Inflammatory macrophage treated with lipopolysaccharide for 4 hours (primary cell): ENCODE measurements at regions not wholly inside any gene's neighbourhood (a gene's known extent, or its start where the extent isn't known, plus 50 kb on each side); places are given as distances from the start of the nearest gene placed in this dataset.
"Not testable (repeated sequence)": the region's sequence is repeated elsewhere in the genome, so short reads cannot be mapped to it uniquely, and the experiment has no call there.

Experiments
- DNase-seq: peaks from one replicate; pipeline ENCODE4 v3.0.0-alpha.2; 2020

DNA sequence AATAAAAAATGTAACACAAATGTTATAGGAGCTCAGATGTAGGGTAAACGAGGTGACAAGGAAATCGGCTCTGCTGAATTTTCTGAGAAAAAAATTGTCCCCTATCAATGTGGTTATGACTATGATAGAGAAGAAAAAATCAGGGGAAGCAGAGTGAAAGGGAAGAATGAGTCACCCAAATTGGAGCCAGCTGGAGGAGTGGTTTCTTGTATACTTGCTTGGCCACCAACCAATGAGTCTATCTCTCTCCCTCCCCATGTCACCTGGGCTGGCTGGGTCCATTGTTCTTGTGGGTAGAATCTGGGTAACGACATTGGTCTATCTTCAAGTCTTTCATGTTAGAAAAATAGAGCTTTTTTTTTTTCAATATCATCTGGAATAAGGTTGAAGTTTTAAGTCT is 196.6 kb upstream of the FLRT2 start:
- DNase-seq: no peak

DNA sequence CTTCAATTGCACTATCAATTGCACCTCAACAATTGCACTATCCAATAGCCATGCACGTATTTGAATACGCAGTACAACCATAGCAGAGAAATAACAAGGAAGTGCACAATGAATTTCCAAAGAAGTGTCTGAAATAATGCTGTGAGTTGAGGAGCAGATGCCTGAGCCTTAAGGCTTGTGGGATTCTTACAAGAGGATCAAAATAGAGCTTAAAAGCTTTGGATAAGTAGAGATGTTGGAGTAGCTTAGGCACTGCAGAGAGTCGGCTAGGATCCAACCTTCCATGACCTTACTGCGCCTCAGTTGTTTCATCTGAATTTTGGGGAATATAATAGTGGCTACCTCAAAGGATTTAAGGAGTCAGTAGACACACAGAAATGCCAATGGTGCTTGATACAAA is 196.1 kb upstream of the FLRT2 start:
- no peak for DNase-seq

DNA sequence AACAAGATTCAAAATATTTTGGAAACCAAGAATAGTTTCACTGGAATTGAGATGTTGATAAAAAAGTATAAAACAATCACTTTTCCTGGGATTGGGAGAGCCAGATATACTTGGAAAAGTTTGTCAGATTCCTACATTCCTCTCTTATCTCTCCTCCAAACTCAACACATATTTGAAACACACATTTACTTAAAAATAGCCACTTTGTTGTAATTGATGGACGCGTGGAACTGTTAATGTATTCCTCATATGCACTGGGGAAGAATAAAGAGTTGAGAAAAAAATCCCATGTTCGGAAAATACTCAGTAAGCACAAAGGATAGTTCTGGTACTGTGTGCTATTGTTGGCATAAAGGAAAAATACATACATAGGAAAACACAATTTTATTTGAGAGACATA is 195.6 kb upstream of the FLRT2 start:
- no peak for DNase-seq

DNA sequence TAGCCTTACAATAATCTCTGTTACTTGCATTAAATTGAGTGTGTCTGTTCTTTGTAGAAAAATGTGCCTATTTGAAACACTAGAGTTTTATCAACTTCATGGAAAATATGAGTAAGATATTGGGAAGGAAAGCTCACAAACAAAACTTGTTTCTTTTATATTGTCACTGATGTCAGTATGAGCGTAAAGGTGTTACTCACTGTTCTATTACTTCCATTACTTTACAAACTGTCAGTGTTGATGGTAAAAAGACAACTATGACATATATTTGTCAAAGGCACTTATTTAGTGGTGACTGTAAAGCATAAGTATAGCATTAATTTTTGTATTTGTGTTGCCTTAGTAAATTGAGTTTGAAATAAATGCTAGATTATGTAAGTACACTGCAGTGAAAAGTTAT is 193.7 kb upstream of the FLRT2 start:
- DNase-seq: no peak

- DNase-seq: no peak
Measured at GRCh38 chr14:85336817-85337216, 193.1 kb upstream of the FLRT2 start.

- no peak for DNase-seq
Measured at GRCh38 chr14:85338895-85339294, 191.0 kb upstream of the FLRT2 start.

DNA sequence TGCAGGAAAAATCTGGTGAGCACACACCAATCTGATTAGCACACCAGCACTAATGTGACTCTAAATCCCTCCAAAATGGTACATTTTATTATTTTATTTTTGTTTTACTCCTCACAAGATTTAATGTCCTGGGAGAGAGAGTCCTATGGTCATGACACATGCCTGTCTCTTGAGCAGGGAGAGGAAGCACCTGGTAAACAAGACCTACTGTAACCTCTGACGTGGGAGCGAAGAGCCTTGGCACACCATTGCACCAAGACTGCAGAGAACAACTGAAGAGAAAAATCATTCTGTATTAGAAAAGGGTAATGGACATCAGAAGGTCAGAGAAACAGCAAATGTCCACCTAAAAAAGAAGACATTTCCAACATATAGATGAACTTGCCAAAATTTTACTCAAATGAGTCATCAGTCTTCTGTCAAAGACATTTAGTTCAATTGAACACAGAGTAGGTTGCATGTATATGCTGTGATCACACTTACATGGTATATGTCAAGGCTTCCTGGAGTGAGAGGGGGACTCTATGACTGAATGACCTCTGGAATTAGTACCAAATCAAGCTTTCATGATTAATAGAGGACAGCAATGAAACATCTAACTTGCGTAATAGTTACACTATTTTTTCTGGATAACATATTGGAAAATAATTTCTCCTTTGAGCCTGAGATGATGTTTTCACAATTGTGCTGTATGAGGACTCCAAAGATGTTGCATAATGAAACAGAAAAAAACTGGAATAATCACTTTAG is 186.9 kb upstream of the FLRT2 start:
- no peak for DNase-seq

- no peak for DNase-seq
Measured at GRCh38 chr14:85344171-85344570, 185.8 kb upstream of the FLRT2 start.

- DNase-seq: no peak
Measured at GRCh38 chr14:85344847-85345570, 184.9 kb upstream of the FLRT2 start.

GRCh38 chr14:85350667-85351066 is 179.3 kb upstream of the FLRT2 start:
- no peak for DNase-seq

GRCh38 chr14:85352588-85352987 is 177.4 kb upstream of the FLRT2 start:
- not testable (repeated sequence) for DNase-seq

- no peak for DNase-seq
Measured at GRCh38 chr14:85357120-85357519, 172.8 kb upstream of the FLRT2 start.

GRCh38 chr14:85358136-85358785 is 171.7 kb upstream of the FLRT2 start:
- DNase-seq: no peak

DNA sequence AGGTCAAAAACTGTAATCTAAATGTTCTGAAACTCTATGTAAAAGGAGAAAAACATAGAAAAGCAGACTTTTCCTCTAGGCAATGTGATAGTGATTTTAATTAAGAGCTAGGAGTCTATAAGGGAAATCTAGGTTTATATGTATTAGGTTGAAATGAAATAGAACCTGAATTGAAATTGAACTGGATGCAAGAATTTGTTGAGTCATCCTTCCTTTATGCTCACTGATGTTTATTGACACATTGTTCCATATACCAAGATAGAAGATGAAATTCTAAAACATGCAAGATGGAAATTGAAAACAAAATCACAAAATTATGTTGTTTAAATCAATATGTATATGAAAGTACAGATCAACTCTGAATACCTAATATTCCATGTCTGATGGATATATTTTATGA is 170.4 kb upstream of the FLRT2 start:
- no peak for DNase-seq

GRCh38 chr14:85363358-85363757 is 166.6 kb upstream of the FLRT2 start:
- no peak for DNase-seq

DNA sequence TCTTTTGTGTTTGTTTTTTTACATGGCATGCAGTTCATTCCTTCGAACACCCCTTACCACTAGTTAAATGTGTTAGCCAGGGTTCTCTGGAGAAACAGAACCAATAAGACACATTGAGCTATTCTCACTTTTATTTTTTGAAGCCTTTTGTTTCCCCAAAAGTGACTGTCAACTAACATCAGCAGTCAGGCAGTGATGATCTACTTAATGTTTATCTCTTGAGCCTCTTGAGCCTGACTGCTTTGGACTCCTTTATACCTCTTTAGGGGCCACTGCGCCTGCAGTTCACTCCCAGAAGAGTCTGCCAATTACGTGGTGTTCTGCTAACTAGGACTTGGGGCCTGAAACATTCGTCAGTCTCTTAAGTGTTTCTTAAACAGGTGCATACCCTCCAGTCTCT is 163.7 kb upstream of the FLRT2 start:
- DNase-seq: no peak

DNA sequence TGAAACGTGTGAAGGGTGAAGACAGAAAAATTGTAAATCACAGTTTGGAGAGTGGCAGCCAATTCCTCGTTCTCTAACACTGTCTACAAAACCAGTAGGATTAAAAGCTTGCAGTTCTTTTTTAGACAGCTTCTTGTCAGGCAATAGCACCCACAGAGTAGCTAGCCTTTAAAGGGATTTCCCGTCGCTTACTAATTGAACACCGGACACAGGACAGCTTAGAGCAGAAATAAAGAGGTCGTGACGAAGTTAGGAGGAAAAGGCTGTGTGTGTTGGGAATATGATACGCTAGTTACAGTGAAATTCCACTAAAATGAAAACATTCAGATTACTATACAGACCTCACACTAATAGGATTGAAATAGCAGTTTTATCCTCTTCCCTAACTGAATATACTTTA is 149.1 kb upstream of the FLRT2 start:
- DNase-seq: no peak

DNA sequence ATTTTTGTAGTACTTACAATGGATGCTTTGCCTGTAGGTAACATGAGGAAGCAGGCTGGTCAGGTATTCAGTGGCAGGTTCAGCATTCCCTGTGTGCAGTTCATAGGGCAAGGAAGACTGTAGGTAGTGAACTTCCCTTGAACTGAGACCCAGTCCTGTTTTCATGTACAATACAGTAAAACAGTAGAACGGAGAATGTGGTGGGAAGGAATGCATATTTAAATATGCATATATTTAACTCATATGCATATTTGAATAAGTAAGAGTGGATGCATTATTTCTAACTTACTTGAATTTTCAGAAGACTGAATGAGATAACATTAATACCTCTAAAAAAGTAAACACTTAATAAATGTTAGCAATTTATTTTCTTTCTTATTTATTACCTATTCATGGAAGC is 147.6 kb upstream of the FLRT2 start:
- DNase-seq: no peak

GRCh38 chr14:85387181-85387580 is 142.8 kb upstream of the FLRT2 start:
- DNase-seq: no peak

- no peak for DNase-seq
Measured at GRCh38 chr14:85390236-85390635, 139.7 kb upstream of the FLRT2 start.

- DNase-seq: no peak
Measured at GRCh38 chr14:85391455-85391854, 138.5 kb upstream of the FLRT2 start.

GRCh38 chr14:85391892-85392291 is 138.1 kb upstream of the FLRT2 start:
- no peak for DNase-seq

- DNase-seq: no peak
Measured at GRCh38 chr14:85399186-85399585, 130.8 kb upstream of the FLRT2 start.

DNA sequence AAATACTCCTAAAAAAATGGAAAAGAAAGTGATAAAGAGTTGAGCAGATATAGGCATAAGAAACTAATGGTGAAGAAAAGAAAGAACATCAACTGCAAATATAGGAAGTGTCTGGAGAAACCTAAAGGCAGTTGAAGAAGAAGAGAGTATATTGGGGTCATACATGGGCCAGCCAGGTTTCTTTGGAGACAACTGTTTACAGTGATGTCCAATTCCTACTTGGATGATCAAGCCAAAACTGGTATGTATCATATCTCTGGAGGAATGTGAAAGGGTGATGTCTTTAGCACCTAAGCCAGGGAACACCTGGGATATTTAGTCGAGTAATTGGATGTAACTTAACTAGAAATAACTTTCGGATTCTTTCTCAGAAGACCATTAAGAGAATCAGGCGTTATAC is 129.3 kb upstream of the FLRT2 start:
- no peak for DNase-seq
